ENCODE measurements at regions not wholly inside any gene's neighbourhood (a gene's known extent, or its start where the extent isn't known, plus 50 kb on each side); places are given as distances from the start of the nearest gene placed in this dataset.

DNA sequence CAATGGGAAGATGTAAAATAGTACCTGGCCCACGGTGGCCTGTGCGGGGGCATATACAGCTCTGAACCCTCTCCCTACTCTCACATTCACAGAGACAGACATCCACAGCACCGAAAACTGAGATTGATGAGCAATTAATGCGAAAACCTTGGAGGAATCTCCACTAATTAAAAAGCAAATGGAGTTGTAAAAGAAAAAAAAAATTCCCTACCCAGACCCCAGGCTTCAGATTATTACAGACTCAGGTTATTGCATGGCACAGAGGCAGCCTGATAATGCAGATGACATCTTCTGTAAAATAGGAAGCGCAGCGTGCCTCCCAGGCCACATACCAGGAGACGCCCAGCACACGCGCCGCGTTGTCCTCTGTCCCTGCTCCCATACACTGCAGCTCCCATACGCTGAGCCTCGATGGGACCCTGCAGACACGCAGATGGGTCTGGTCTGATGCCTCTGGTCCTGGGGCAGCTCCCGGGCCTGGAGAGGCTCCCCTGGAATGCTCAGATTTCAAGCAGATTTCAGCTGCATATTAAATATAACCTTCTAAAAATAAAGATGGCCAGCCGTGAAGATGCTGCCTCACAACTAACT is 496.1 kb upstream of the MYT1L start:
- DNase-seq (ENCODE audit: low read depth), result no peak

DNA sequence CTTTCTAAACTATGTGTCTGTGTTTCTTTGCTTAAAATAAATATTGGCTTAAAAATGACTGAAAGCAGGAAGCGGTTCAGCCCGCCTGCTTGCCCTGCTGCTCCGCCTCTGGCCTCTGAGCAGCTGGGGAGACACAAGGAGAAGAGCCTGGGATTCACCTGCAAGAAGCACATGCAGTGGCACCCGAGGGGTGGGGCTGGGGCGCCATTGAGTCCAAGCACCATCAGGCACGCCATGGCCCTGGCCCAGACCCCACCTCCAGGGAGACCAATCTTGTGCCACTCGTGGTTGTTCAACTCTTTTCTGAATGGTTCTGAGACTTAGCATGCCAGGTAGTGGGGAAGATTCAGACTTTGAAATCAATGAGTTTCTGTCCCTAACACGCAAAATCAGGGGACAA is 495.5 kb upstream of the MYT1L start:
- DNase-seq (ENCODE audit: low read depth), result no peak

DNA sequence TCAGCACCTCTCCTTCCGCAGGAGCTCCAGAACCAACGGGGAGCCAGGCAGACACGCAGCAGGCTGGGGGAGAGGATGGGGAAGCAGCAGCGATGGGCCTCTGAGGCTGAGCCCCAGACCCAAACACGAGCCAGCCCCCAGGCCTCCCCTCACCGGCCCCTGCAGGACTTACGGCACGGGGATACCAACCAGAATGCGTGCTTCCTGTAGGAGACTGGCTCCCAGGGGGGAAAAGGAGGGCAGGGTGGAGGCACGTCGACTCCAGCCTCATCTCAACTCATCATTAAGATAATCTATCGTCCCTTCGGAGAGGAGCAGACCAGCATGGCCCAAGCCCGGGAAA is 495.1 kb upstream of the MYT1L start:
- no peak for DNase-seq (ENCODE audit: low read depth)

- DNase-seq (ENCODE audit: low read depth), result no peak
Measured at GRCh38 chr2:2825516-2826208, 494.6 kb upstream of the MYT1L start.

DNA sequence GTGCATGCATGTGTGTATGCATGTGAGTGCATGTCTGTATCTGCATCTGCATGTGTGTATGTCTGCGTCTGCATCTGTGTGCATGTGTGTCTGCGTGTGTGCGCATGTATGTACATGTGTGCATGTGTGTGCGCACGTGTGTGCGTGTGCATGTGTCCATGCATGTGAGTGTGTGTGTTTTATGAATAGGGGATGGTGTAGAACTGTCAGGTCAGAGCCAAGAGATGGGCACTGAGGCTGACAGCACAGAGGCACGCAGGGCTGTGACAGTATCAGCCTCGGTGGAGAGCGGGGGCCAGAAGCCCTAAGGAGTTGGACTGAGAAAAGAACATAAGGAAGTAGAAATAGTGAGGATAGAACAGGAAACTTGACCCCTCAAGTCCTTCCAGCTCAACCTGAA is 494.0 kb upstream of the MYT1L start:
- DNase-seq (ENCODE audit: low read depth), result no peak

DNA sequence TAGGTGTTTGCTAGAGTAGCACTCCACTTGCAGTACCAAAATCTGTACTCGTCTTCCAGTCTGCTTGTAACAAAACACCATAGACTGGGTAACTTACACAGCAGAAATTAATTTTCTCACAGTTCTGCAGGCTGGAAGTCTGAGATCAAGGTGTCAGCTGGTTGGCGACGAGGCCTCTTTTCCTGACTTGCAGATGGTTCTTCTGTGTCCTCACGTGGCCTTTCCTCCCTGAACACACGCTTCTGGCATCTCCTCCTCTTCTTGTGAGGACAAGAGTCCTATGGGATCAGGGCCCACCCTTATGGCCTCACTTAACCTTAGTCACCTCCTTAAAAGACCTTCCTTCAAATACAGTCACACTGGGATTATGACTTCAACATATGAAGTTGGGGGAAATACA is 493.5 kb upstream of the MYT1L start:
- no peak for DNase-seq (ENCODE audit: low read depth)

DNA sequence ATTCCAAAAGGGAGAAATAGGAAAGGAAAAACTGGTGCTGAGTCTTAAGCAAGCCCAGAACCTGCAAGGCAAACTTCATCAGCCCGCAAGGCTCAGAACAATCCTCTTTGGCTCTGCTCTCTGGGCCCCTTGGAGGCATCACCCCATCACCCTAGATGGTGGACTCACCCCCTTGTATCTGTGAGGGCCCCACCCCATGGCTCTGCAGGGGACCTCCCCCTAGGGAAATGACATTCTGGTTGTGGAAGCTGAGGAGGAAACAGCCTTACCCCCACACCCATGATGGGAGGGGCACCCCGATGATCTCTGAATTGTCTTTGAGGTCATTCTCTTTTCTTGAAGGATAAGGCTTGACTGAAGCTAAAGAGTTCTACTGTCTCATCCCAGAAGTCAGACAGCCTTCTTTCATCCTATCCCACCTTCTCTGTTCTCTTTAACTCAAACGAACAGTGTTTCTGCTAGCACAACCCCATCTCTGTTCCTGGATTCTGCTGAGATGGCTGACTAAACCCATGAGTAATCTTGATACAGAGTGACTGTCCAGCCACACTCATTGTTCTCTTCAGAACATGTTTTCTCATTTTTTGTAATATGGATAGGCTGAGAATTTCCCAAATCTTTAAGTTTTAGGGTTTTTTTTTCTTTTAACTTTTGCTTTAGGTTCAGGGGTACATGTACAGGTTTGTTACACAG is 492.1 kb upstream of the MYT1L start:
- no peak for DNase-seq (ENCODE audit: low read depth)

DNA sequence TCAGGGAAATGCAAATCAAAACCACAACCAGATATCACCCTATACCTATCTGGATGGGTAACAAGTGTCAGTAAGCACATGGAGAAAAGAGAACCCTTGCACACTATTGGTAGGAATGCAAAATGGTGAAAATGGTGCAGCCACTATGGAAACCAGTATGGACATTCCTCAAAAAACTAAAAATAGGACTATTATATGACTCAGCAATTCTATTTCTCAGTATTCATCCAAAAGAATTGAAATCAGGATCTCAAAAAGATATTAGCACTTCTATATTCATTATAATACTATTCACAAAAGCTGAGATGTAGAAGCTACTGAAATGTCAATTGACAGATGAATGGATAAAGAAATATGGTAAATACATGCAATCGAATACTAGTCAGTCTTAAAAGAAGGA is 491.1 kb upstream of the MYT1L start:
- DNase-seq (ENCODE audit: low read depth), result no peak

DNA sequence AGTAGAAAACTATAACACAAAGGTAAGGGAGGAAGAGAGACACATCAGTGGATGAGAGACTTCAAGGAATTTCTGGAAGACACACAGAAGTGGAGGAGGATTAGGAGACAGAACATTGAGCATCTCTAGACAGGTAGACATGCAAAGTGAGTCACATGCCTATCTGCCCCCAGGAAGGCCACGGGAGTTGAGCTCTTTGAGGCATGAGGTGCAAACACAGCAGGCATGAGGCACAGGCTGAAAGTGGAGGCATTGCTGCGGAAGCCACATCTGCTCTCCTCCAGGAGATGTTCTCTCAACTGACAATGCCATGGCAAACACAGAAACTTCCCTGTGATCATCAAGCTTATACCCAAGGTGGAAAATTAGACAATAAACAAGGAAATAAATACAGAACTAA is 481.6 kb upstream of the MYT1L start:
- DNase-seq (ENCODE audit: low read depth), result no peak

GRCh38 chr2:2812117-2812516 is 481.0 kb upstream of the MYT1L start:
- DNase-seq (ENCODE audit: low read depth), result no peak

DNA sequence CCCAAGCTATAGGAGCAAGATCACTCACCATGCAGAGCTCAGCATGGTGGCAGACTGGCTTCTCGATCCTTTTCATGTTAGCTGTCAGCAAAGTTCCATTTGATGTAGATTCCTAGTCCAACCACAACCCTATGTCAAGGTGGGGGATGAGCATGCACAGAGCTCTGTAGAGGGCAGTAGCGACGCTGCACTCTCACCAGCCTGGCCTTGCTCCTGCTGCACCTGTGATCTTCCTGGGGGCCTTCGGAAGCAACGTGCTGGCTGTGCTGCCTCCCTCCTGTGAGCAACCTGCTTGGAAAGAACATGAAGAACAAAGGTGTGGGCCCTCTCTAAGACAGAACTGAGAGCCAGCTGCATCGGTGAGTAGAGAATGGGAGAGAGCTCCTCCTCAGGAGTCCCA is 479.4 kb upstream of the MYT1L start:
- no peak for DNase-seq (ENCODE audit: low read depth)

- DNase-seq (ENCODE audit: low read depth), result no peak
Measured at GRCh38 chr2:2809771-2810170, 478.7 kb upstream of the MYT1L start.

- DNase-seq (ENCODE audit: low read depth), result no peak
Measured at GRCh38 chr2:2808551-2809058, 477.5 kb upstream of the MYT1L start.

DNA sequence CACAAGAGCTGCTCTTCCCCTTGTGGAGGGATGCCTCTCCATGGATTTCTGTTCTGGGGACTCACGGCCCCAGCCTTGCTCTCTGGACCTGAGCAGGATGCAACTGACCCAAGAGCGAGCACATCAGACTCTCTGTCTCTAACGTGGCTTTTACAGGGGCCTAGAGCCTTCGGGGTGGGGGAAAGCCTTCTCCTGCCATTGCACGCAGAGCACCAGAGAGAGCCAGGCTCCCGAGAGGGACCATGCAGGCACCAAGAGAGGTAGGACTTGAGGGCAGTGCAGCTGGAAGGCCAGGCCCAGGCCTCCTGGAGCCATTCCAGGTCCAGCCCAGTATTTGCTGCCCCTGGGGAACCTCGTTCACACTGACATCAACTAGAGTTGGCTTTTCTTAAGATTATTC is 475.6 kb upstream of the MYT1L start:
- no peak for DNase-seq (ENCODE audit: low read depth)

GRCh38 chr2:2805263-2805662 is 474.2 kb upstream of the MYT1L start:
- no peak for DNase-seq (ENCODE audit: low read depth)

DNA sequence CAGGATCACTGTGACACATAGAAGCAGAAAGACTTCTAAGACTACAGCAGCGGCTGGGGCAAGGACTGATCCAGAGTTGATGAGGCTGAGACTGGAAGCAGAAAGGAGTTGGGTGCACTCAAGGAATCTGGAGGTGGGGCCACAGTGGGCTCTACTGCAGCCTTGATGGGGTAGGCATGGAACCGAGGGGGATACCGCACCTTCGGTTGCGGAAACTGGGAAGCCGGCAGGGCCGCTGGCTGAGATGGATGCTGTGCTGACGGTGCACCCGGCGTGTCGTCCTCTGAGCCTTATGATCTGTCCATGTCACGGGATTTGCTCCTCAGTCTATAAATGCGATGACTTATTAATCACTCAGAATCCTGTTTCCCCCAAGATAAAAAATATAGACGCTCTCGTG is 473.5 kb upstream of the MYT1L start:
- DNase-seq (ENCODE audit: low read depth), result no peak

GRCh38 chr2:2801458-2801857 is 470.4 kb upstream of the MYT1L start:
- DNase-seq (ENCODE audit: low read depth), result no peak

DNA sequence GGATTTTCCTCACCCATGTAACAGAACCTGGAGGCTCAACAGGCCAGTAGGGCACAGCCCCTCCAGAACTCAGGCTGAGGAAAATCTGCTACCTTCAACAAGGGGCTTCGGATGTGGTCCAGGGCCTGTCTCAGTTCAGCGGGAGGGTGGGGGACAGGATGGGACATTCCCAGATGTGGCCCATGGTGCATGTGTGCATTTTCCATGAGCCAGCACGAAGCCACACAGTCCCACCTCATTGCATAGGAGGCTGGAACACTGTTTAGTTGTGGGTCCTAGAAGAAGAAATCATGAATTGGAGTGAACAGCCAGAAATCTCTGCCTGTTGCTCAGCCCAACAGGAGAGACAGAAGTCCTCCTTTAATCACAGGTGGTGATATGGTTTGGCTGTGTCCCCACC is 469.6 kb upstream of the MYT1L start:
- no peak for DNase-seq (ENCODE audit: low read depth)

DNA sequence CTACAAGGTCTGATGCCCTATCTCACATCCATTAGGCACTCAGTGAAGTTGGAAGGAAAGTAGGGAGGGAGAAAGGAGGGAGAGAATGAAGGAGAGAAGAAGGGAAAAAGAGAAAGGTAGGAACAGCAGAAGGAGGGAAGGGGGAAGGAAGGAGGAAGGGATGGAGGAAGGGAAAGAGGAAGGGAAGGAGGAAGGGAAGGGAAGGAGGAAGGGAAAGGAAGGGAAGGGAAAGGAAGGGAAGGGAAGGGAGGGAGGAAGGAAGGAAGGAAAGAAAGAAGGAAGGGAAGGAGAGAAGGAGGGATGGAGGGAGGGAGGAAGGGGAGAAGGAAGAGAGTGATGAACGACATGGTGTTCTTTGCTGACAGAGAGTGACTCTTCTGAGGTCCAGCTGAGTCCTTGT is 468.9 kb upstream of the MYT1L start:
- DNase-seq (ENCODE audit: low read depth), result no peak

- no peak for DNase-seq (ENCODE audit: low read depth)
Measured at GRCh38 chr2:2799151-2799697, 468.1 kb upstream of the MYT1L start.

- DNase-seq (ENCODE audit: low read depth), result no peak
Measured at GRCh38 chr2:2798337-2798736, 467.3 kb upstream of the MYT1L start.

GRCh38 chr2:2797797-2798196 is 466.7 kb upstream of the MYT1L start:
- no peak for DNase-seq (ENCODE audit: low read depth)

DNA sequence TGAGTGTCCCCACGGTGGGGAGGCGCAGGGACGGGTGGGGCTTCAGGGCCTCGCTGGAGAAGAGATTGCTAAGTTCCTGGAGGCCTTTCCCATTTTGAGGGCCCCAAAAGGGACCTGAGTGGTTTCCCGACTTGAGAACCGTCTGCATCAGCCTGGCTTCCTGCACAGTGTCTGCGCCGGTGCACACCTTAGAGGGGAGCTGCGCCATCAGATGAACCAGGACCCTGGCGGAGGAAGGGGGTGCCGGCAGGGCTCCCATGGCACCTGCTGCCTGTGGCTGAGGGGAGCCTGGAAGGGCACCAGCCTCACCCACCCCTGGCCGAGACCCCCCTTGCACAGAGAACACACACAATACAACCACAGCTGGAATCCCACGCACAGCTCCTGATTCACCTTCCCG is 465.1 kb upstream of the MYT1L start:
- no peak for DNase-seq (ENCODE audit: low read depth)
